ENCODE measurements at regions not wholly inside any gene's neighbourhood (a gene's known extent, or its start where the extent isn't known, plus 50 kb on each side); places are given as distances from the start of the nearest gene placed in this dataset.
"Not testable (repeated sequence)": the region's sequence is repeated elsewhere in the genome, so short reads cannot be mapped to it uniquely, and the experiment has no call there.

GRCh38 chr13:80499536-80500290 lies 158.8 kb upstream of the SPRY2 start:
- no peak for DNase-seq (ENCODE audit: low spot score)
- in situ Hi-C loops (cut with MboI; ENCODE audit: low pct_unique_long_range_greater_than_20kb, low sequenced_read_pairs, unreplicated experiment): no loop called here
- TF ChIP-seq CTCF (IDR thresholded peaks at IDR 0.05; ENCODE audit: extremely low read depth, insufficient read depth, missing control alignments): no peak

- DNase-seq (ENCODE audit: low spot score): no peak
- in situ Hi-C loops (cut with MboI; ENCODE audit: low pct_unique_long_range_greater_than_20kb, low sequenced_read_pairs, unreplicated experiment): no loop called here
- TF ChIP-seq CTCF (IDR thresholded peaks at IDR 0.05; ENCODE audit: extremely low read depth, insufficient read depth, missing control alignments): no peak
These were observed 157.5 kb upstream of the SPRY2 start for GRCh38 chr13:80498433-80498832.

- in situ Hi-C loops (cut with MboI; ENCODE audit: low pct_unique_long_range_greater_than_20kb, low sequenced_read_pairs, unreplicated experiment): no loop called here
These were observed 157.1 kb upstream of the SPRY2 start for GRCh38 chr13:80497978-80498377.

GRCh38 chr13:80497439-80497838 lies 156.5 kb upstream of the SPRY2 start:
- DNase-seq (ENCODE audit: low spot score): no peak
- TF ChIP-seq CTCF (IDR thresholded peaks at IDR 0.05; ENCODE audit: extremely low read depth, insufficient read depth, missing control alignments): no peak
- in situ Hi-C loops (cut with MboI; ENCODE audit: low pct_unique_long_range_greater_than_20kb, low sequenced_read_pairs, unreplicated experiment): no loop called here

More at GRCh38 chr13:80497978-80498377, 157.1 kb upstream of the SPRY2 start:
- TF ChIP-seq CTCF (IDR thresholded peaks at IDR 0.05; ENCODE audit: extremely low read depth, insufficient read depth, missing control alignments): no peak
- DNase-seq (ENCODE audit: low spot score): no peak

- in situ Hi-C loops (cut with MboI; ENCODE audit: low pct_unique_long_range_greater_than_20kb, low sequenced_read_pairs, unreplicated experiment): no loop called here
- no peak for TF ChIP-seq CTCF (IDR thresholded peaks at IDR 0.05; ENCODE audit: extremely low read depth, insufficient read depth, missing control alignments)
These were observed 155.9 kb upstream of the SPRY2 start for GRCh38 chr13:80496721-80497397.

GRCh38 chr13:80490491-80490943 lies 149.6 kb upstream of the SPRY2 start:
- DNase-seq (ENCODE audit: low spot score); in situ Hi-C loops (cut with MboI; ENCODE audit: low pct_unique_long_range_greater_than_20kb, low sequenced_read_pairs, unreplicated experiment): not testable (repeated sequence)

More at GRCh38 chr13:80496721-80497397, 155.9 kb upstream of the SPRY2 start:
- DNase-seq (ENCODE audit: low spot score): no peak

- no peak for TF ChIP-seq CTCF (IDR thresholded peaks at IDR 0.05; ENCODE audit: extremely low read depth, insufficient read depth, missing control alignments)
- no peak for DNase-seq (ENCODE audit: low spot score)
- in situ Hi-C loops (cut with MboI; ENCODE audit: low pct_unique_long_range_greater_than_20kb, low sequenced_read_pairs, unreplicated experiment): no loop called here
These were observed 145.5 kb upstream of the SPRY2 start for GRCh38 chr13:80486402-80486801.
